ENCODE measurements at regions not wholly inside any gene's neighbourhood (a gene's known extent, or its start where the extent isn't known, plus 50 kb on each side); places are given as distances from the start of the nearest gene placed in this dataset.
A peak's percentile ranks its signal among the peaks of the same experiment; 100 is the strongest.
"Not testable (repeated sequence)": the region's sequence is repeated elsewhere in the genome, so short reads cannot be mapped to it uniquely, and the experiment has no call there.

- not testable (repeated sequence) for DNase-seq
Measured at GRCh38 chr3:195999176-195999575, 82.7 kb downstream of the TFRC start.

- not testable (repeated sequence) for DNase-seq
Measured at GRCh38 chr3:195996314-195996713, 85.6 kb downstream of the TFRC start.

- peak; percentile 86 for DNase-seq
Measured at GRCh38 chr3:195994343-195994742, 86.0 kb upstream of the TNK2 start.

- DNase-seq = peak; percentile 54
Measured at GRCh38 chr3:195993671-195994070, 85.3 kb upstream of the TNK2 start.

DNA sequence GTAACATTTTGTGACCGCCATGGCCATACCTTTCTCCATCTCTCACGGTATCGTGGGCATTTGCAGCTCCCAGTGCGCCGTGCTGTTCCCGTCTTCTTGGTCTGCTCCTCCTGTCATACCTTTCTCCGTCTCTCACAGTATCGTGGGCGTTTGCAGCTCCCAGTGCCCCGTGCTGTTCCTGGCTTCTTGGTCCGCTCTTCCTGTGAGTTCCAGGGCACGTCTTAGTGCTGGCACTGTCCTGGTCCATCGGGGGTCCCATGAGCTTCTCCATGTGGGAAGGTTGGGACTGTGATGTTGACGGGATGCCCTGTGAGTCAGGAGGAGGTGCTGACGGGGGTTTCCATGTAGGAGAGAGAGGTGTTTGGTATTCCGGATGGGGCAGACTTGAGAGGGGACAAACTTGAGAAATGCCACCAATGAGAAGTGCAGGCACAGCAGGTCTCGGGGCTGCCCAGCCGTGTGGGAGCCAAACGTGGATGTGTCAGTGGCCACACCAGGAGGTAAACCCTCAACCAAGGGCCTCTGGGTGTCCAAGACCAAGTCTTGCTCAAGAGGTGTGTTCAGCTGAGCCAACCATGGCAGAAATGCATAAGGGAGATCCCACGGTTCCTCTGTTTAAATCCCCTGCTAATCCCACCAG is 84.7 kb upstream of the TNK2 start:
- DNase-seq = not testable (repeated sequence)

GRCh38 chr3:195991986-195992385 is 83.6 kb upstream of the TNK2 start:
- not testable (repeated sequence) for DNase-seq

- not testable (repeated sequence) for DNase-seq
Measured at GRCh38 chr3:195991243-195991642, 82.9 kb upstream of the TNK2 start.

GRCh38 chr3:195990841-195991174 is 82.5 kb upstream of the TNK2 start:
- DNase-seq = not testable (repeated sequence)

- DNase-seq = peak; percentile 98
Measured at GRCh38 chr3:195989921-195990840, 81.8 kb upstream of the TNK2 start.

DNA sequence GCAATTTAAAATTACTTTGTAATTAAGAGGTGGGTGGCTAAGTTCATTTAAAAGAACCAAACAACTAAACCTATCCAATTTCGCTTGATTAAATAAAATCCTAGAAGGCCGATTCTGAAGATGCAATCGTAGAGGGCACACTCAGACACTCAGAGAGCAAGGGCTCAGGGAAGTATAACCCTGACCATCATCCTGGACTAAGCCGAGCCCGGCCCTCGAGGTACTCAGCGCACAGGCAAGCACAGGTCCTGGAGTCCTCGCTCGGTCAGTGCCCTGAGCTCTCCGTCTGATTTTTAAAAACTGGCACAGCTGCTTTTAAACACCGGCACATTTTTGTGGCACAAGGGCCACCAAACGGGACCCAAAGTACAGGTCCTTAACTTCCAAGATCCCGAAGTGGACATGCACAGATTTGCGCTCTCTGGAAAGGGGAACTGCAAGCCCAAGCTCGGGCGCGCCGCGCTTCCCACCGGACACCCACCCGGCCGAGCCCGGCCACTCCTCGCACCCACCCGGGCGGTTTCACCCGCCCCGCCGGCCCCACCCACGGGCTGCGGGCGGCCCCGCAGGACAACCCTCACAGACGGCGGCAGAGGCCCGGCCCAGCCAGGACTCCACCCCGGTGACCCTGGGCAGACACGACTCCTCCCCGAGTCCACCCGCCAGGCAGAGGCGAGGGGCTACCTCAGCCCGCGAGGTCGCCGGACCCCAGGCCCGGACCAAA is 81.0 kb upstream of the TNK2 start:
- DNase-seq = peak; percentile 74

DNA sequence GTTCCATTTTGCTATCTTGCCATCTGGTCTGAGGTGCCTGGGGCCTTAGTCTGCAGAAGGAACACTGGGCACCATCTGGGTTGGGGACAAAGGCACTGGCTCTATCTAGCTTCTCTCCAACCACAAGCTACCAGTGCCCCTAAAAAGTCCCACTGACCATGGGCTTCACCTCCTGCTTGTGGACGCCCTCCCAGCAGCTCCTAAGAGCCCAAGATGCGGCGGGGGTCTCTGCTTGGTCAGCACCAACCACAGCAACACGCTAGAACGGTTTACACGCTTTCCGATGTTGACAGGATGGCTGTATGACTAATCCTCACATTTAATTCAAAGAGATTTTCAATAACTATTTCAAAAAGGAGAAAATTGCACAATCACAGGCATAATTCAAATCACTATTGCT is 80.4 kb upstream of the TNK2 start:
- DNase-seq = not testable (repeated sequence)

DNA sequence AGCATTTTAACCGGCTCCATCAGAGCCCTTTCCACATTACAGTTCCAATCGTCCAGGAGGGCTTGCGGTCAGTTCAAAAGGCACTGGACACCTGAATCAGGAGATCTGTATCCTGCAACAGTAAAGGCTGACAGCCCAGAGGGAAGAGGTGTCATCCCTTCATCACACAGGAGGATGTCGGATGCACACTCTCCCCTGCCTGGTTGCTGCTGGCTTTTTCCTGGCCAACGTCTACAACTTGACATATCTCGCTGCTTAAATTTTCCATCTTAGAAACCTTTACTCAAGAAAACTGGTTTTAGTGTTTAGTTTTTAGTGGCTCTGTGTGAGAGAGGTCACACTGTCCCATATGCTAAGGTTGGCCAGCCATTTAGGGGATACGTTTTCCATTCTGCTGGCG is 78.7 kb upstream of the TNK2 start:
- not testable (repeated sequence) for DNase-seq

DNA sequence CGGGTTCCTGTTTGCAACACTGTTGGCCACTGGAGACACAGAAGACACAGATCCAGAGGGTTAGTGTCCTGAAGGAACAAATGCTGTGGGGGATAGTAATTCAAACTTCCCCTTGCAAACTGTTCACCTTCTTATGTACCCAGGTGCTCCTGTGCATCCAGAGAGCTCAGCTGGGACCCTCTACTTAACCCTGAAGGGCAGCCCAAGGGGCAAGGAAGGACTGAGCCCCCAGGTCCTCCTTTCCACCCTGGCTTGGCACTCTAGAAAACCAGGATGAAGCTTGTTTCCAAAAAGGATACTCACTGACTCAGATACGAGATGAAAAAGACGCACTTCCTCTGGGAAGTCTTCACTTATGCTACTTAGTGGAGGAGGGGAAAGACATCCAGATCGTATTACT is 78.2 kb upstream of the TNK2 start:
- DNase-seq = not testable (repeated sequence)

DNA sequence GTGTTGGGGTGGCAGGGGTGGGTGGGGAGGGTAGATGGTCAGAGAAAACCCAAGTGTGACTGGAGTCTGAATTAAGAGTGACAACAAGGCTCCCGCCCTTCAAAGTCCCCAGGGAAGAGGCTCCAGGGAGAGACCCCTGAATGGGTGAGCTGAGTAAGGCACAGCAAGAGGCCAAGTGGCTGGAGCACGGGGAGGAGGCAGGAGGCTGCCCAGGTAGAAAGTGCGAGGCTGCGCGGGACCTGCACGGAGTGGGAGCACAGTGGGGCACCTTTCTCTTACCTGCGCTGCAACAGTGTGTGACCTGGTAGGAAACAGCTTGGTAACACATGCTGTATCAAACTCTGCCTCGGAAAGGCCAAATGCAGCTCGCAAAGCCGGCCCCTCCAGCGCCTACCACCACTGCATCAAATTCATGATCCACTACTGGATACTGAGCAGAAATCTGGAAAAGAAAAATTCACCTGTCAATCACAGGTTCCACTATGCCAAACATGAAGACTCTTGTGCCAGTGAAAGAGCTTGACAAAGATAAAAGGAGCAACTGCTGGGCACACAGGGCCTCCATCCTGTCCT is 77.1 kb upstream of the TNK2 start:
- DNase-seq = not testable (repeated sequence)

- DNase-seq = peak; percentile 60
Measured at GRCh38 chr3:195984392-195985030, 76.2 kb upstream of the TNK2 start.

DNA sequence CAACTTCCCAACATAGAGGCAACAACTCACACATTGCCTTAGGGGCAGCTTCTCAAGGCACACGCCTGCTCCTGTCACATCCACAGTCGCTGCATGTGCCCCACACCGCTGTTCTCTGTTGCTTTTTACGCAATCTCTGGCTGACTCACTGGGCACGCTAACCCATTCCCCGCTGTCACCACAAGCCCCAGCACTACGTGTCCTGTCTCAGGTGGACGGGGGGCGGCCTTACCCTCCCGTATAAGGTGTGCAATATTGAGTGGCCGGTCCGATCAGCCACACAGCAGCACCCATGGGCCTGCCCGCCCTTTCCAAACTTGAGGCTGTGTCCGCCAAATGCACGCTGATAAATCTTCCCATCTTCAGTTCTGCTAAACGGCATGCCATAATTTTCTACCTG is 75.5 kb upstream of the TNK2 start:
- DNase-seq = not testable (repeated sequence)

- not testable (repeated sequence) for DNase-seq
Measured at GRCh38 chr3:195982754-195983153, 74.4 kb upstream of the TNK2 start.

DNA sequence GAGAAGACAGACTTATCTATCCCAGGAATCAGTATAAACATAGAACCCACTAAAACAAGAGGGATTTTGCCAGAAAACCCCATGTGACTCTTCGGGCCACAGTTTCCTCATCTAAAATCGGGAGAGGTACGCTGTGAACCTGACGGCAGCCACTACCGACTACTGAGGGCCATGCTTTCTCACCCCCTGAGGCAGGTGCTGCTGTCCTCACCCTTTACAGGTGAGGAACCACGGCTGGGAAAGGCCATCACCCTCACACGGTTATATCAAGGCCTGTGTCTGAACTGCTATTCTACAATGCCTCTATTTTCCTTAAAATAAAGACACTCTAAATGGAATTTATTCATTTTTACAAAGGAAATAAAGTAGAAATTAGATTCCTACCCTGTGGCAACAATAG is 73.4 kb upstream of the TNK2 start:
- DNase-seq = not testable (repeated sequence)

DNA sequence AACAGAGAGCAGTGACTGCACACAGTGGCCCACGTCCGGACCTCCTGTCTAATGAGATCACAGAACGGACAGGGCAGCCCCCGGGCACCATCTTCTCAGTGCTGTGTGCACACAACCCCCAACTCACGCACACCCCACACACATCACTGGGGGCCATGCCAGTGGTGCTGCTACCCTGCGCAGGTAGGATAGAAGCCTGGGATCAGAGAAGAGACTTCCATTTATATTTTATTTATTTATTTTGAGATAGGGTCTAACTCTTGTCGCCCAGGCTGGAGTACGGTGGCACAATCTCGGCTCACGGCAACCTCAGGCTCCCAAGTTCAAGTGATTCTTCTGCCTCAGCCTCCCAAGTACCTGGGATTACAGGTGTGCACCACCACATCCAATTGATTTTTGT is 71.5 kb upstream of the TNK2 start:
- DNase-seq = not testable (repeated sequence)

- not testable (repeated sequence) for DNase-seq
Measured at GRCh38 chr3:195978585-195978984, 70.2 kb upstream of the TNK2 start.

- DNase-seq = not testable (repeated sequence)
Measured at GRCh38 chr3:195976876-195977275, 68.5 kb upstream of the TNK2 start.

- not testable (repeated sequence) for DNase-seq
Measured at GRCh38 chr3:195974281-195974680, 65.9 kb upstream of the TNK2 start.

- DNase-seq = not testable (repeated sequence)
Measured at GRCh38 chr3:195970873-195971272, 62.5 kb upstream of the TNK2 start.

Data from activated effector memory CD4-positive, alpha-beta T cell treated with anti-CD3 and anti-CD28 coated beads, Interleukin-2, amount 50 U/mL, for 16 hours (primary cell).